Erythroblast (primary cell): ENCODE measurements at regions not wholly inside any gene's neighbourhood (a gene's known extent, or its start where the extent isn't known, plus 50 kb on each side); places are given as distances from the start of the nearest gene placed in this dataset.

Source experiments
- GATA1 ChIP-seq: IDR thresholded peaks from 2 replicates; pipeline ENCODE4 v1.6.1; 2011; ENCODE audit warnings: low read depth, mild to moderate bottlenecking, control low read depth, low read length, moderate library complexity
- POLR2A ChIP-seq: IDR thresholded peaks from 2 replicates; pipeline ENCODE4 v1.6.1; 2011; ENCODE audit warnings: mild to moderate bottlenecking, low read length

GRCh38 chr7:36076074-36076473 lies 77.0 kb upstream of the EEPD1 start:
- TF ChIP-seq POLR2A: no peak
- no peak for TF ChIP-seq GATA1
